Uterus (tissue), 2 donors: ENCODE measurements at regions not wholly inside any gene's neighbourhood (a gene's known extent, or its start where the extent isn't known, plus 50 kb on each side); places are given as distances from the start of the nearest gene placed in this dataset.

Source experiments
- CTCF ChIP-seq, 4 experiments: fragments of 200-600 bp in 2 of 4; fragments of 450-650 bp in 2 of 4; sonication (generic) in 2 of 4; IDR thresholded peaks; one replicate each; pipeline ENCODE4 v1.5.1; 2016 to 2019; ENCODE audit warnings: antibody characterized with exemption in 4 of 4, mild to moderate bottlenecking in 2 of 4, moderate library complexity in 1 of 4
- POLR2A ChIP-seq, 2 donors: fragments of 450-650 bp; IDR thresholded peaks; one replicate each; pipeline ENCODE4 v1.6.1; 2016; ENCODE audit warnings: antibody characterized with exemption in 2 of 2, mild to moderate bottlenecking in 1 of 2, moderate library complexity in 1 of 2

GRCh38 chr15:98139337-98139736 lies 178.8 kb downstream of the ARRDC4 start:
- TF ChIP-seq CTCF (IDR thresholded peaks at IDR 0.05) (no peak), POLR2A (IDR thresholded peaks at IDR 0.05) (no peak)
